Activated naive CD4-positive, alpha-beta T cell treated with anti-CD3 and anti-CD28 coated beads, Interleukin-2, amount 10 ng/mL, durations not matched to agents 7 days and 5 days (primary cell): ENCODE measurements at regions not wholly inside any gene's neighbourhood (a gene's known extent, or its start where the extent isn't known, plus 50 kb on each side); places are given as distances from the start of the nearest gene placed in this dataset.
"Not testable (repeated sequence)": the region's sequence is repeated elsewhere in the genome, so short reads cannot be mapped to it uniquely, and the experiment has no call there.

ENCODE experiments used
- CTCF ChIA-PET: fragments of 350-600 bp; sonication (Branson Sonifier 250); formaldehyde crosslinking; loops from one replicate; lab custom pipeline; 2021; ENCODE audit warnings: antibody characterized with exemption; lab: Charles Lee
- DNase-seq: peaks from one replicate; pipeline ENCODE4 v3.0.0-alpha.2; 2020
- H3K27ac Mint-ChIP-seq: one replicate; pipeline ENCODE4 v1.8.0; 2021; ENCODE audit warnings: mild to moderate bottlenecking, moderate library complexity, mixed read lengths
- H3K27me3 Mint-ChIP-seq: one replicate; pipeline ENCODE4 v1.8.0; 2021; ENCODE audit warnings: mild to moderate bottlenecking, mixed read lengths
- H3K36me3 Mint-ChIP-seq: one replicate; pipeline ENCODE4 v1.8.0; 2021; ENCODE audit warnings: mixed read lengths
- H3K4me1 Mint-ChIP-seq: one replicate; pipeline ENCODE4 v1.8.0; 2021; ENCODE audit warnings: mixed read lengths
- H3K4me3 Mint-ChIP-seq: one replicate; pipeline ENCODE4 v1.8.0; 2021; ENCODE audit warnings: mild to moderate bottlenecking, moderate library complexity, mixed read lengths
- H3K9me3 Mint-ChIP-seq: one replicate; pipeline ENCODE4 v1.8.0; 2021; ENCODE audit warnings: mixed read lengths

- Mint-ChIP-seq H3K9me3 (no peaks in the 10 kb centered on the region), H3K4me1 (no peaks in the 10 kb centered on the region)
These were observed 114.8 kb downstream of the FGF18 start for GRCh38 chr5:171534043-171534895.

DNA sequence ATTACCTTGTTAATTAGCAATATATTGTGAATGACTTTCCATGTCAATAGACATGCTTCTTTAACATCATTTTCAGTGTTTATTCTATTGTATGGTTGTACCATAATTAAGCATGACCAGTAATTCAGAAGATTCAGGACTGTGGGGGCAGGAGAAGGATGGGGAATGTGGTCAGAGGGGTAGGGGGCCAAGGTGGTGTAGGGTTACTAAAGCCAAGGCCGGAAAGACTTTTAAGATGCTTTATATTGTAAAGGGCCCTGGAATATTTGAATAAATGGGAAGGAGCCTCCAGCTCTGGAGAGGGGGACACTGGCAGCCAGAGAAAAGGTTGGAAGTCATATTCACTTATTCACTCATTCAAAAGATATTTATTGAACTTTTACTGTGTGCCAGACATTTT, 115.7 kb downstream of the FGF18 start:
- no peak overlapping the region for H3K4me3 Mint-ChIP-seq
- H3K36me3 Mint-ChIP-seq = no peaks in the 10 kb centered on the region
- CTCF ChIA-PET = no interaction called here
- no peak for DNase-seq
- H3K27me3 Mint-ChIP-seq = peaks cover 13% of the 10 kb centered on the region
- H3K4me1 Mint-ChIP-seq = no peaks in the 10 kb centered on the region
- H3K9me3 Mint-ChIP-seq = no peaks in the 10 kb centered on the region
- H3K27ac Mint-ChIP-seq = no peak overlapping the region

More at GRCh38 chr5:171534043-171534895, 114.8 kb downstream of the FGF18 start:
- Mint-ChIP-seq H3K27ac (no peak overlapping the region), H3K36me3 (no peaks in the 10 kb centered on the region), H3K27me3 (peaks cover 14% of the 10 kb centered on the region), H3K4me3 (no peak overlapping the region)
- no peak for DNase-seq
- CTCF ChIA-PET = no interaction called here

DNA sequence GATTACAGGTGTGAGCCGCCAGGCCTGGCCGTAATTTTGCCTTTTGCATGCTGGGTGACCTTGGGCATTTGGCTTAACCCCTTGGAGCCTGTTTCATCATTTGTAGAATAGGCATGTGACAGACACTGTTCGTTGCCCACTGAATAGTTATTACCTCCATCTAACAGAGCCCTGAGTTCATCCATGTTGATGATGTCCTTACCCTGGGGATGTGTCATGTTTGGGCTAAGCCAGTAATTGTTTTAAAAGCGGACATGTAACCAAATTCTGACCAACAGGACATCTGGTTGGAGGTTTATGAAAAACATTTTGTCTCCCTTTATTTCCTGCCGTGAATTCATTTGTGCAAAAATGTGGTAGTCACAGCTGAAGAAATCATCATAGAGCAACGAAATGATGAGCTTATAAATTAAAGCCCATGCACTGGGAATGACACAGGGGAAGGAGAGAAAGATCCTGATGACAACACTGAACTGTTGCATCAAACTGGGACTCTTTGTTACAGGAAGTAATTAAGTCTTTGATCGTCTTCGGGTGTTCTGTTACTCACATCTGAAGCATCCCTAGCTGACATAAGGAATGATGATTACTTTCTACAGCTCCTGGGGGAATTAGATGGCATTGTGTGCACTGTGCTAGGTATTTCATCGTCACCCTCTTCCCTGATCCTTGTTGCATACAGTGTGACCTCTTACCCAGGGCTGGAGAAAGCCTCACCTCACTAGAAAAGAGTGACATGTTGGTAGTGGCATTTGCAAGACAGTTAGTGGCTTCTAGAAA, 117.8 kb downstream of the FGF18 start:
- Mint-ChIP-seq H3K27ac (no peak overlapping the region), H3K36me3 (no peaks in the 10 kb centered on the region), H3K4me3 (no peak overlapping the region), H3K4me1 (no peaks in the 10 kb centered on the region), H3K9me3 (no peaks in the 10 kb centered on the region), H3K27me3 (peaks cover 11% of the 10 kb centered on the region)
- CTCF ChIA-PET = no interaction called here
- no peak for DNase-seq

- H3K4me1 Mint-ChIP-seq = no peaks in the 10 kb centered on the region
- CTCF ChIA-PET = no interaction called here
- H3K36me3 Mint-ChIP-seq = no peaks in the 10 kb centered on the region
- DNase-seq = no peak
- no peak overlapping the region for H3K27ac Mint-ChIP-seq
- H3K9me3 Mint-ChIP-seq = no peaks in the 10 kb centered on the region
- no peak overlapping the region for H3K4me3 Mint-ChIP-seq
- H3K27me3 Mint-ChIP-seq = peaks cover 14% of the 10 kb centered on the region
These were observed 118.6 kb downstream of the FGF18 start for GRCh38 chr5:171537923-171538537.

GRCh38 chr5:171538681-171539080, 119.2 kb downstream of the FGF18 start:
- Mint-ChIP-seq H3K4me1 (no peaks in the 10 kb centered on the region), H3K27me3 (peaks cover 14% of the 10 kb centered on the region), H3K27ac (no peak overlapping the region), H3K9me3 (no peaks in the 10 kb centered on the region), H3K36me3 (no peaks in the 10 kb centered on the region), H3K4me3 (no peak overlapping the region)
- CTCF ChIA-PET = no interaction called here
- no peak for DNase-seq

GRCh38 chr5:171540865-171541264, 121.4 kb downstream of the FGF18 start:
- H3K36me3 Mint-ChIP-seq = no peaks in the 10 kb centered on the region
- H3K9me3 Mint-ChIP-seq = no peaks in the 10 kb centered on the region
- H3K27me3 Mint-ChIP-seq = peaks cover 10% of the 10 kb centered on the region
- H3K4me3 Mint-ChIP-seq = no peak overlapping the region
- no peaks in the 10 kb centered on the region for H3K4me1 Mint-ChIP-seq
- no peak for DNase-seq
- CTCF ChIA-PET = no interaction called here
- H3K27ac Mint-ChIP-seq = no peak overlapping the region

GRCh38 chr5:171541341-171541776, 121.9 kb downstream of the FGF18 start:
- H3K27ac Mint-ChIP-seq = no peak overlapping the region
- DNase-seq = no peak
- H3K4me3 Mint-ChIP-seq = no peak overlapping the region
- peaks cover 10% of the 10 kb centered on the region for H3K27me3 Mint-ChIP-seq
- no peaks in the 10 kb centered on the region for H3K36me3 Mint-ChIP-seq
- no peaks in the 10 kb centered on the region for H3K9me3 Mint-ChIP-seq
- no peaks in the 10 kb centered on the region for H3K4me1 Mint-ChIP-seq
- CTCF ChIA-PET = no interaction called here

DNA sequence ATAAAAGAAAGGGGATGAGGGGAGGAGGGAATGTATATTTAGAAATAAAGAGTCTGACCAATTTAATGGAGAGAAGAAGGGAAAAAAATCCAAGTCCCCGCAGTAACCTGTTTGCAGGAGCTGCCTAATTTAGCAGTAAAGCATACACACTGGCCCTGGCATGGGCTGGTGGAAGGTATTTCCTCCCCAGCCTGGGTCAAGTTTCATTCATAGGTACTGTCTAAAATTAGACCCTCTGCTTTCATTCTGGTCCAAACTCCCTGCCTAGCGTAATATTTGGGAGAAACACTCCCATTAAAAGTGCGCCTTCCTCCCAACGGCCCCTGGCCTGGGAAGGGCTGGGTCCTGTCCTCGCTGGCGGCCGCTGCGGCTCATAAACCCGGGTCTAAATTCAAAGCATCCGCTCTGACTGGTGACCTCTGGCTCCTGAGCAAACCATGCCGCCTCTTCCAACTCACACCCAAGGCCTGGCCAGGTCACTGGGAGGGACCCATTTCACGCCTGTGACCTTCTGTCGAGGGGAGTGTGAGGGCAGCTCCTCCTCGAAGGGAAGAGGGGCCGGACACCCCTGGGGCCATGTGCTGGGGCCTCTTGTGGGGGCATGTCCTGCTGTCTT, 123.2 kb downstream of the FGF18 start:
- CTCF ChIA-PET = no interaction called here
- peaks cover 10% of the 10 kb centered on the region for H3K27me3 Mint-ChIP-seq
- no peak overlapping the region for H3K27ac Mint-ChIP-seq
- H3K9me3 Mint-ChIP-seq = no peaks in the 10 kb centered on the region
- no peak overlapping the region for H3K4me3 Mint-ChIP-seq
- no peak for DNase-seq
- no peaks in the 10 kb centered on the region for H3K36me3 Mint-ChIP-seq
- H3K4me1 Mint-ChIP-seq = no peaks in the 10 kb centered on the region

- Mint-ChIP-seq H3K9me3 (no peaks in the 10 kb centered on the region), H3K36me3 (no peaks in the 10 kb centered on the region), H3K27me3 (peaks cover 10% of the 10 kb centered on the region), H3K4me3 (no peak overlapping the region), H3K4me1 (no peaks in the 10 kb centered on the region), H3K27ac (no peak overlapping the region)
- DNase-seq = no peak
- CTCF ChIA-PET = no interaction called here
These were observed 123.8 kb downstream of the FGF18 start for GRCh38 chr5:171543148-171543815.

GRCh38 chr5:171544913-171545765, 125.7 kb downstream of the FGF18 start:
- CTCF ChIA-PET = no interaction called here
- DNase-seq = no peak
- no peaks in the 10 kb centered on the region for H3K9me3 Mint-ChIP-seq
- no peak overlapping the region for H3K4me3 Mint-ChIP-seq
- peaks cover 10% of the 10 kb centered on the region for H3K27me3 Mint-ChIP-seq
- no peaks in the 10 kb centered on the region for H3K36me3 Mint-ChIP-seq
- no peak overlapping the region for H3K27ac Mint-ChIP-seq
- no peaks in the 10 kb centered on the region for H3K4me1 Mint-ChIP-seq

GRCh38 chr5:171549274-171549673, 129.8 kb downstream of the FGF18 start:
- Mint-ChIP-seq H3K27me3 (no peaks in the 10 kb centered on the region), H3K4me1 (no peaks in the 10 kb centered on the region), H3K9me3 (no peaks in the 10 kb centered on the region), H3K27ac (no peak overlapping the region), H3K36me3 (no peaks in the 10 kb centered on the region), H3K4me3 (no peak overlapping the region)
- DNase-seq = no peak
- CTCF ChIA-PET = no interaction called here

- DNase-seq, H3K4me3 Mint-ChIP-seq, CTCF ChIA-PET, H3K27me3 Mint-ChIP-seq, H3K27ac Mint-ChIP-seq, H3K4me1 Mint-ChIP-seq, H3K9me3 Mint-ChIP-seq, H3K36me3 Mint-ChIP-seq: not testable (repeated sequence)
These were observed 134.4 kb downstream of the FGF18 start for GRCh38 chr5:171553817-171554216.

DNA sequence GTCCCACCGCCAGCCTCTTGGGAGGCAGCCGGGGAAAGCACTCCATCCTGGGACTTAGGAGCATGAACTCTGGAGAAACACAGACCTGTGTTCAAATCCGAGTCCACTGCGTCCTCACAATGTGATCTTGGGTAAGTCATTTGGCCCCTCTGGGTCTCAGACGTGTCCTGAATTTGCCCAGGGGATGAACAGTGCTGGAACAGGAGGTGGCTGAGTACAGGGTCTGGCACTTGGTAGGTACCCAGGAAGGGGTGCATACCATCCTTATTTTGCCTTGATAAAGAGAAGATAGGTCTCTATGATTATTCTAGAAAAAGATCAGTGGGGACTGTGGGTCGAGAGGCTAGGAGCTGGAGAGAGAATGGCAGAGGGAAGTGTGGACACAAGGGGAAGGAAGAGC, 135.7 kb downstream of the FGF18 start:
- no peak overlapping the region for H3K27ac Mint-ChIP-seq
- no peak overlapping the region for H3K4me3 Mint-ChIP-seq
- no peaks in the 10 kb centered on the region for H3K4me1 Mint-ChIP-seq
- H3K9me3 Mint-ChIP-seq = no peaks in the 10 kb centered on the region
- no peaks in the 10 kb centered on the region for H3K36me3 Mint-ChIP-seq
- DNase-seq = no peak
- CTCF ChIA-PET = no interaction called here
- peaks cover 4% of the 10 kb centered on the region for H3K27me3 Mint-ChIP-seq
